Activated CD8-positive, alpha-beta memory T cell treated with anti-CD3 and anti-CD28 coated beads, Interleukin-2, amount 50 U/mL, for 4 hours (primary cell): ENCODE measurements at regions not wholly inside any gene's neighbourhood (a gene's known extent, or its start where the extent isn't known, plus 50 kb on each side); places are given as distances from the start of the nearest gene placed in this dataset.

Experiments
- DNase-seq: peaks from one replicate; pipeline ENCODE4 v3.0.0-alpha.2; 2020

GRCh38 chr4:108359986-108360681, 191.4 kb upstream of the LEF1 start:
- DNase-seq, result no peak

DNA sequence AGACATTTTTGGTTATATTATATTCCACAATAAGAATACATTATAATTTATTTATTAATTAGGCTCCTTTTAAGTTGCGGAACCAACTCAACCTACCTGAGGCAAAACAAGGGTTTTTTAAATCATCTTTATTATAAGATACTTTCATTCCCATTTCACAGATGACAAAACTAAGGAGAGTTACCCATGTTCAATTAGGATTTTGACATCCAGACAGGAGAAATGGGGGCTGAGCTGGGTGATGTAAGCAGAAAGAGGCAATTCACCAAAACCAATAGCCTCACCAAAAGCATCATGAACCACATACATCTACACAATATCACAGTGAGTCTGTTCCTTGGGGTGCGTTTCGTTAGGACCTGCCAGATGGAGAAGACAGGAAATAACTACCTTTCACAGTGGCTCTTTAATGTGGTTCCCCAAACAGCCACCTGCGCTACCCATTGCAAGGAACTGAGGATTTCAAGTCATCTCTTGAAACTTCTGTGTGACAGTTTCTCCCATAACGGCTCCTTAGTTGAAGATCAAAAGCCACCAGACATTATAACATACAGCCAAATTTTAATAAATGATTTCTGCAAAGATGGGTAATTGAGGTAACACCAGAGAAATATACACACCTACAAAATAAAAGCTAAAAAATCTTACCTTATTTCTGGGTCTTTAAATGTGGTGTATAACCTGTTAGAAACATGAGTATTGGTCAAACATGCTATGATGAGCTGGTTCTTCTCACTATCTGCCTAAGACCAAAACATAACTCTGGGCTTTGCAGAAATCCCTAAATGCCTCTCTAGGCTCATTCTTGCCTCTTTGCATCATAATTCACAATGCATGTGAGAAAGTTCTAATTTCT, 190.6 kb upstream of the LEF1 start:
- no peak for DNase-seq

DNA sequence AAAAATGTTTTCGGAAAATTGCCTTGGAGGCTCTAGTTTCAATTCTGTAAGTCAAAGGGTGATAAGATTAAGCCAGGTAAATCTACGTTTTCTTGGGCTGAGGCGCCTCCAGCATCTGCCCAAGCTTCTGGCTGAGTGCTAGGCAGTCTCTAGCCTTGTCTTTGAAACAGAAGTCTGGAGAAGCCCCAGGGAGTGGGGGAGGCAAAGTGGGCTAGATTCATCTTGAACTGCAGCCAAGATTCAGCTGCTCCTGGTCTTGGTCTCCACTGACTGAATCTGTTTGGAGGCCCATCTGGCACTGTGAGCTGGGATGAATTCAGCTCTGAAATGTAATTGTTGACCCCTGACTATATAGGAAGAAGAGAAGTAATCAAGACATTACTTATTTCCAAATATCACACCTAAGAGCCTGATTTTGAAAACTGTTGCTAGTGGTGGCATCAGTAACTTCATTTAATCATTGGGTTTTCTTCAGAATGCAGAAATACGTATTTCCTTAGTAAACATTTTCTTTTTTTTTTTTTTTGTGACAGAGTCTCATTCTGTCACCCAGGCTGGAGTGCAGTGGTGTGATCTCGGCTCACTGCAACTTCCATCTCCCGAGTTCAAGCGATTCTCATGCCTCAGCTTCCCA, 187.3 kb upstream of the LEF1 start:
- no peak for DNase-seq

- no peak for DNase-seq
Observed at GRCh38 chr4:108355186-108355901, 186.6 kb upstream of the LEF1 start.

DNA sequence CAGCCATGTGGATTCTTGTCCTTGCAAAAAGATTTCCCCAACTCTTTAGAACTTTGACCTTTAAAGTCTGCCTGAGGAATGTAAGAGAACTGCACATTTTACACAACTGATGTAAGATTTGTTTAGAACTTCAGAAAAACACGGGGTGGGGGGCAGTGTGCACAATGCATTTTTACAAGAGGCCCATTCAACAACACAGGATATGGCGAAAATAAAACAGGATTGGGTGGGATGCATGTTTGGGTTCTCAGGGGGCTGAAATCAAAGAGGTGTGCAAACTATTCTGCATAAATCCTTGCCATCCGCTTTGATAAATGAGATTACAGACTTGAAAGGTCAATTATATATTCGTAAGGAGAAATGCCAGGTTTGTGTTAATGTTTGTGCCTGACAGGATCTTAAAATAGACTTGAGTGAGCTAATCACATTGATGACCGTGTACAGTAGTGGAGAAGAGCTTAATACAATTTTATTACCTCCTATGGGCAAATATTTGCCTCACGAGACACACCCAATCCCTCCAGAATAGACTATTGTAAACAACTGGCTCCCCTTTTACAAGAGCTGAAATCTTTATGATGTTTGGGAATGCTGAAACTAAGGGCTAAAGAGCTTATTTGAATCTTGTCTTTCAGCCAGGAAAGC, 184.1 kb upstream of the LEF1 start:
- no peak for DNase-seq

DNA sequence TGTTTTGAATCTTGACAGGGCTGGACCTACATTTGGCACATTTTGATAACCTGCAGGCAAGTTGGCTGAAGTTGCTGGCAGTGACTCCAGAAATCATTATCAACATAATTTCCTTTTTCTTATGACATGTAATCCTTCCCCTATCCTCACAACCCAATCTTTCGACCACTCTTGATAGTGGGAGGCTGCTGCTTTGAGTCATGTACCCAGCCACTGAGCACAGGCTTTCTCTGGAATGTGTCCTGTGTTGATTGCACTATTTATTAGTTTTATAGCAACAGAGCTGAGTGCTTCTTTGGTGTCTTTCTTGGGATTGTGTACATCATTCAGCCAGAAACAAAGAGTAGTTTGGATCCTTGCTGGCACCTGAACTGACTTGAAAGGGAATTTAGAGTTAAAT, 183.1 kb upstream of the LEF1 start:
- no peak for DNase-seq

DNA sequence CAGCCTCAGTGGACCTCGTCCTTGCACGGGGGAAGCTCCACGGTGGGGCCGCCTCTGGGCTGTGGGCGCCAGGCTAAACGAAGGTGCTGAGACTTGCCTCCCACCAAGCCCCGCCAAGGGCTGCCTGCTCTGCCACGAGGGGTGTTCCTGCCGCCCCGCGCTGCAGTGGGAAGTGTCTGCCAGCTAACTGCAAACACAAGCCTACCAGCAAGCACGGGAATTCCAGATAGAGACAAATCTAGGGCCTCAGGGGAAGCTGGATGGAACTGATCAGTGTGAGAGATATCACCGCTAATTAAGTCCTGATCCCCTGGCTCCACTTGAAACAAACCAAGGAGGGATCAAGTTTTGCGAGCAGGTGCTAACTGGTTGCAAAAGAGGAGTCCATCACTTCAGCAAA, 181.6 kb upstream of the LEF1 start:
- no peak for DNase-seq

- no peak for DNase-seq
Observed at GRCh38 chr4:108346818-108347210, 178.1 kb upstream of the LEF1 start.

DNA sequence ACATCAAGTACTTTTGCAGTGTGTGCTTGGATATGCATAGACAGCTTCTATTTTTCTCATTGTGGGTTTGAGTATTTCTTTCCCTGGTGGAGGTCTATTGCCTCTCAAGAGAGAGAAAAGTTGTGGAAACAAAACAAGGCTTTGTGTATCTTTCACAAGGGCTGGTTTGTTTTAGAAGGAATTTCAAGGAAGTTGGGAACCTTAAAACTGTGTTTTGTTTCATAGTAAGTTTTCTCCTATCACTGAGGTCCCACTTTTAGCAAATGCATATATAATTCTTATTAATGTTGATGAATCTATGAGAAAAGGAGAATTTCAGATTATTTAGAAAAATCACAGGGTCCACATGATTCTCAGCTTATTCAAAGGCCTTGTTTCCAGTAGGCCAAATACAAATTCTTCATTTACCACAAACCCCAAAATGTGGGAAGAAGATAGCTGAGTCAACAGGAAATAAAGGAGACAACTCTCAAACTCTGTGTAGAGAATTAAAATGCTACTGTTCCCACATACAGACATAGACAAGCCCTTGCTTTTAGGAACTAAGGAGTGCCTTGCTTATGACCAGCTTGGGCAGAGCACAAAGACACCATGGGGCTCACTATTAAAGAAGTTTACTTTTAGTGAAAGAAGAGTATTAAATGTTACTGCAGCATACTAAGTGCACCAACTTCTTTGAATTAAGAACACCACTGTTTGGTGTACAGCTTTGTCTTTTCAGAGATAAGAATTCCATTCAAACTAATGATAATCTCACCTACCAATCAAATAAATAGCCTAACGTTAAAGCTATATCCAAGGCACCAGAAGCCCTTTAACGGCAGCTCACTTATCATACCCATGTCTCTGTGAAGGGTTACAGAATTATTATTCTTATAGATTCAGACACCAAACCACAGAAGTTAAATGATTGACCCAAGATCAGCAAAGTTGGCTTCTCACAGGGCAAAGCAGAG, 177.4 kb upstream of the LEF1 start:
- no peak for DNase-seq

DNA sequence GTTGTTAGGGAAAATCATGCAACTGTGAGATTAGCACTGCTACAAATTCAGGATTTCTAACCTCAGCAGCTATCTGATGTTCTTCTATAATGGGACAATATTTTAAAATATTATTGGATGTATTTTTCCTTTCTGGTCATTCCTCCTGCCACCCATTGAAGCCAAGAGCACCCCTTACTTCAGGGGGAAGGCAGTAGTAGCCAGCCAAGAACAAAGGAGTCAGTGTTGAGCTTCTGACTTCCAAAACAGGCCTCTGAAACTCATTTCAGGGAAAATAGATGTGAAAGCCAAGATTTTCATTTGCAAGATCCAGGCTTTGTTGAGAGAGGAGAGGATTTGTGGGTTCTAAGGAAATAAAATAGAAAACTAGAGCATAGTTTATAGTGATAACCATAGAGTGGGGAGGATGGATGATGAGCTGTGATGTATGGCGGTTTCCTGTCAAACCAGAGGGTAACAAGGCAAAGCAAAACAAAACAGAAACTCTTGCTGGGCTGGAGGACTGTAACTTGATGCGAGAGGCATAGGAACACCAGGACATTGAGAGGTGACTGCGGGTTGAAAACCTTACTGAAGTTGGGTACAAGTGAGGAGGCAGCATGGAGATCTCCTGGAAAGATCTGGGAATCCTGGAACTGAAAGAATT, 173.7 kb upstream of the LEF1 start:
- DNase-seq, result no peak

DNA sequence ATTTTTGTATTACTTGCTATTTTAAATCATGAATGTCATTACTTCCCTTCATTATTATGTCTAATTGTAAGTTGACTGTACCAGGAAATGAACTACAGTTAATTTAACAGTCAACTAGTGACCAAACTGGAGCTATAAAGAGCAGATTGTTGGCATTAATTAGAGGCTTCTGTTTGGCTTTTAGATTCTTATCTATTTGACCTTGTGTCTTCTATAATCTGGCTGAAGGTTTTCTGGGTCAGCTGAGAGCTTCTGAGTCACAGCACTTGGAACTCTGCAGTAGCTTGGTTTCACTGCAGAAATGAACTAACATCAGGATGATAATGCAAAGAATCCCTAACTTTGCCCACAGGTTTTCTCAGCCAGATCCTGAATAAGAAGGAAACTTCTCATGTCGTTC, 169.2 kb upstream of the LEF1 start:
- DNase-seq, result no peak

DNA sequence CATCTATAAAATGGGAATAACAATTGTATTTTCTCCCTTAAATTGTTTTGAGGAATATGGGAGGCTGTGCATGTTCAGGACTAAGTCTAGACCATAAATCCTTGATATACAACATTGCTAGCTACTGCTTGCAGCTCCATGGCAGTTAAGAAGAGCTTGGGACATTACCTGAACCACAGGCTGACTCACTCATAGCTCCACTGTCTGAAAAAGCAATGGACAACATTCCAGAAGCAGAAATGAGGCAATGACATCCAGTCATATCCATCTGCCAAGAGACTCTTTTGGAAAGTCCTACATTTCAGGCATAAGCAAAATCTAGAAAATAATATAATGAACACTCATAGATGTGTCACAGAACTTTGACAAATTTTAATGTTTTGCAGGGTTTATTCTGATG, 167.3 kb upstream of the LEF1 start:
- DNase-seq, result no peak

GRCh38 chr4:108335081-108335480, 166.3 kb upstream of the LEF1 start:
- DNase-seq, result no peak

- DNase-seq, result no peak
Observed at GRCh38 chr4:108334031-108334430, 165.3 kb upstream of the LEF1 start.

DNA sequence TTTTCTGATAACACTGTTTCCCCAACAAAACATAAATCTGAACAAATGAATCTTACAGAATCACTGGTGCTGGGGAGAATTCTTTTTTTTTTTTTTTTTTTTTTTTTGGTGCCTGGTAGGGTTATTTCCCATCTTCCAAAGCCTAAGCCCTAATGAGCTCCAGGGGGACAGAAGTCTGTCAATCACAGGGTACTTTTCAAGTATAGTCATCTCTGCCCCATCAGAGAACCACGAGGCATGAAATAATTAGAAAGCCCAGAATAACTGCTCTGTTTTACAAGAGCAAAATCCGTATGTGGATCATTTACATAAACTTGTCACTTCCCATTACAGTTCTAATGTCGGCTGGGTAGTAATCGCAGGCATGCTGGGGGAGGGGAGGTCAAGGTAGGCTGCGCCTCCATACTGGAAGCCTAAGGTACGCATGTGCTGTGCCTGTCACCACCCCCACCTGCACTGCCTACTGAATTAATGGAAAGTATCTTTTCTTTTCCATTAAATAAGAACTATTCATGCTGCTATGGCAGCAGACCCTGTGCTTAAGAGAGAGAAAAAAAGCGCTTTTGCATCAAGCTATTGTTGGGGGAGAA, 164.7 kb upstream of the LEF1 start:
- DNase-seq, result no peak

- no peak for DNase-seq
Observed at GRCh38 chr4:108331905-108332632, 163.3 kb upstream of the LEF1 start.

DNA sequence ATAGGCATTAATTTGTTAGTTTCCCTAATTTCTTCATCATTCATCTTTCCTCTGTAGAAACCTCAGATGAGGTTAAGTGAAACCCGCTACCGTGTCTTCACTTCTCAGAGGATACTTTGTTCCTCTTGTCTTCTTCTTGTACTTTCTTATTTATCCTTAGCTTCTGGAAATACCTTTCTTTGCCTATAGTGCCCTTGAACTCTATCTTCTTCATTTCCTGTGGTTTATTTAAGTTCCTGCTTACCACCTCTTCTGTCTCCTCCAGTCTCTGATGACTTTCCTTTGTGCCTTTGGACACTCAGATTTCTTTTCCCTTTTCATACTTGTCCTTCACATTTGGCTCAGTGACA, 159.6 kb upstream of the LEF1 start:
- DNase-seq, result no peak

GRCh38 chr4:108327642-108328382, 159.1 kb upstream of the LEF1 start:
- DNase-seq, result no peak

GRCh38 chr4:108325561-108325960, 156.8 kb upstream of the LEF1 start:
- DNase-seq, result no peak
